Naive thymus-derived CD4-positive, alpha-beta T cell (primary cell): ENCODE measurements at regions not wholly inside any gene's neighbourhood (a gene's known extent, or its start where the extent isn't known, plus 50 kb on each side); places are given as distances from the start of the nearest gene placed in this dataset.

Experiments
- ATAC-seq: fragments of 150-1000 bp; cut with Tn5 transposase; 2 replicates; pipeline ENCODE4 v1.10.0; 2021; ENCODE audit warnings: mild to moderate bottlenecking, moderate library complexity
- CTCF ChIA-PET: fragments of 350-600 bp; sonication (Branson Sonifier 250); formaldehyde crosslinking; loops from one replicate; lab custom pipeline; 2021; ENCODE audit warnings: antibody characterized with exemption; lab: Charles Lee
- POLR2A ChIA-PET: fragments of 350-600 bp; sonication (Branson Sonifier 250); formaldehyde crosslinking; loops from one replicate; lab custom pipeline; 2021; ENCODE audit warnings: antibody characterized with exemption, inconsistent platforms; lab: Charles Lee
- DNase-seq, 9 donors: peaks; one replicate each; pipeline versions ENCODE4 v3.0.0 to v3.0.0-alpha.2; 2020 to 2022; ENCODE audit warnings: mixed read lengths in 1 of 9
- H3K27ac ChIP-seq: one replicate; pipeline ENCODE4 v1.7.0; 2013; ENCODE audit warnings: mild to moderate bottlenecking, low read depth, low read length, moderate library complexity
- H3K27me3 ChIP-seq, 2 donors: one replicate each; pipeline ENCODE4 v1.7.0; 2013; ENCODE audit warnings: low read length in 2 of 2, mild to moderate bottlenecking in 2 of 2, moderate library complexity in 2 of 2; ENCODE audit not compliant: control insufficient read depth in 2 of 2, insufficient read depth in 2 of 2
- H3K36me3 ChIP-seq, 3 experiments: 1 replicate in 2 of 3; 2 replicates in 1 of 3; pipeline ENCODE4 v1.7.0; 2013; ENCODE audit warnings: low read length in 3 of 3, mild to moderate bottlenecking in 3 of 3, moderate library complexity in 1 of 3; ENCODE audit not compliant: insufficient read depth in 3 of 3, control insufficient read depth in 2 of 3
- H3K4me1 ChIP-seq, 2 donors: one replicate each; pipeline ENCODE4 v1.7.0; 2013; ENCODE audit warnings: low read length in 2 of 2, mild to moderate bottlenecking in 2 of 2, moderate library complexity in 1 of 2; ENCODE audit not compliant: control insufficient read depth in 2 of 2, insufficient read depth in 2 of 2
- H3K4me3 ChIP-seq: 2 replicates; pipeline ENCODE4 v1.7.0; 2013; ENCODE audit warnings: mild to moderate bottlenecking, low read length
- H3K9me3 ChIP-seq, 3 experiments: 1 replicate in 2 of 3; 2 replicates in 1 of 3; pipeline ENCODE4 v1.7.0; 2013; ENCODE audit warnings: low read length in 3 of 3; ENCODE audit not compliant: control insufficient read depth in 2 of 3
- H3K27ac Mint-ChIP-seq, 9 donors: one replicate each; pipeline ENCODE4 v1.8.0; 2020 to 2022; ENCODE audit warnings: mixed read lengths in 9 of 9, mild to moderate bottlenecking in 8 of 9, moderate library complexity in 5 of 9, inconsistent platforms in 2 of 9
- H3K27me3 Mint-ChIP-seq, 5 donors: one replicate each; pipeline ENCODE4 v1.8.0; 2021 to 2022; ENCODE audit warnings: mixed read lengths in 5 of 5, mild to moderate bottlenecking in 1 of 5
- H3K36me3 Mint-ChIP-seq, 5 donors: one replicate each; pipeline ENCODE4 v1.8.0; 2020 to 2022; ENCODE audit warnings: mixed read lengths in 5 of 5, mild to moderate bottlenecking in 3 of 5, inconsistent platforms in 1 of 5
- H3K4me1 Mint-ChIP-seq, 7 donors: one replicate each; pipeline ENCODE4 v1.8.0; 2020 to 2022; ENCODE audit warnings: mixed read lengths in 7 of 7, mild to moderate bottlenecking in 3 of 7, inconsistent platforms in 1 of 7
- H3K4me3 Mint-ChIP-seq, 10 donors: one replicate each; pipeline ENCODE4 v1.8.0; 2020 to 2022; ENCODE audit warnings: mild to moderate bottlenecking in 10 of 10, mixed read lengths in 10 of 10, moderate library complexity in 6 of 10, inconsistent platforms in 2 of 10
- H3K9me3 Mint-ChIP-seq, 11 donors: one replicate each; pipeline ENCODE4 v1.8.0; 2020 to 2022; ENCODE audit warnings: mixed read lengths in 11 of 11, mild to moderate bottlenecking in 4 of 11, inconsistent platforms in 1 of 11, moderate library complexity in 1 of 11
- intact Hi-C, 2 donors: fragments of 100-400 bp; cut with micrococcal nuclease; formaldehyde crosslinking; loops; one replicate each; pipeline ENCODE4 v1.15.1; 2023

GRCh38 chr12:107503887-107504885 is 181.4 kb upstream of the PWP1 start:
- no peaks in the 10 kb centered on the region for H3K27me3 Mint-ChIP-seq
- POLR2A ChIA-PET, result no interaction called here
- peaks cover 0 to 7% (median 3%) of the 10 kb centered on the region in 5 donors for H3K36me3 Mint-ChIP-seq
- H3K9me3 Mint-ChIP-seq, result peaks cover 0 to 6% (median 0%) of the 10 kb centered on the region in 11 donors
- DNase-seq (no peak), ATAC-seq (no peak)
- H3K27ac Mint-ChIP-seq, result peak overlapping the region in 1 of 9 donors; percentile 31
- Histone ChIP-seq H3K27ac (no peak overlapping the region), H3K4me3 (no peak overlapping the region), H3K9me3 (no peaks in the 10 kb centered on the region), H3K36me3 (no peaks in the 10 kb centered on the region), H3K27me3 (no peaks in the 10 kb centered on the region), H3K4me1 (no peaks in the 10 kb centered on the region)
- H3K4me1 Mint-ChIP-seq, result peaks cover 0 to 23% (median 8%) of the 10 kb centered on the region in 7 donors
- intact Hi-C loops, result no loop called here
- H3K4me3 Mint-ChIP-seq, result no peak overlapping the region
- CTCF ChIA-PET, result interaction anchor here (0.5 kb wide), 1 partner anchor 365 kb away, joined by 3 read pairs; no protein-coding TSS in a partner anchor

GRCh38 chr12:107509421-107509820 is 176.2 kb upstream of the PWP1 start:
- Mint-ChIP-seq H3K4me3 (no peak overlapping the region), H3K4me1 (peaks cover 0 to 19% (median 5%) of the 10 kb centered on the region in 7 donors), H3K27ac (no peak overlapping the region), H3K36me3 (no peaks in the 10 kb centered on the region), H3K9me3 (peaks cover 0 to 6% (median 0%) of the 10 kb centered on the region in 11 donors), H3K27me3 (no peaks in the 10 kb centered on the region)
- no peaks in the 10 kb centered on the region for H3K27me3 ChIP-seq
- H3K9me3 ChIP-seq, result no peaks in the 10 kb centered on the region
- POLR2A ChIA-PET, result no interaction called here
- DNase-seq (no peak), ATAC-seq (no peak)
- H3K4me3 ChIP-seq, result no peak overlapping the region
- intact Hi-C loops, result no loop called here
- CTCF ChIA-PET, result no interaction called here
- no peaks in the 10 kb centered on the region for H3K4me1 ChIP-seq
- no peak overlapping the region for H3K27ac ChIP-seq
- no peaks in the 10 kb centered on the region for H3K36me3 ChIP-seq

- Mint-ChIP-seq H3K27ac (no peak overlapping the region), H3K36me3 (no peaks in the 10 kb centered on the region), H3K27me3 (no peaks in the 10 kb centered on the region), H3K4me1 (peaks cover 5 to 22% (median 8%) of the 10 kb centered on the region in 7 donors), H3K4me3 (no peak overlapping the region), H3K9me3 (peaks cover 0 to 6% (median 0%) of the 10 kb centered on the region in 11 donors)
- Histone ChIP-seq H3K27ac (no peak overlapping the region), H3K4me1 (no peaks in the 10 kb centered on the region), H3K4me3 (no peak overlapping the region), H3K36me3 (no peaks in the 10 kb centered on the region), H3K27me3 (no peaks in the 10 kb centered on the region), H3K9me3 (no peaks in the 10 kb centered on the region)
- CTCF ChIA-PET, result no interaction called here
- intact Hi-C loops, result no loop called here
- ATAC-seq, result no peak
- POLR2A ChIA-PET, result no interaction called here
- no peak for DNase-seq
Observed at GRCh38 chr12:107510211-107510610, 175.4 kb upstream of the PWP1 start.

- Mint-ChIP-seq H3K36me3 (peaks cover 0 to 7% (median 3%) of the 10 kb centered on the region in 5 donors), H3K9me3 (peaks cover 0 to 3% (median 0%) of the 10 kb centered on the region in 11 donors), H3K4me1 (peaks cover 5 to 30% (median 14%) of the 10 kb centered on the region in 7 donors), H3K27me3 (no peaks in the 10 kb centered on the region), H3K4me3 (no peak overlapping the region), H3K27ac (peak overlapping the region in 1 of 9 donors; percentile 5)
- no peak for DNase-seq
- H3K4me1 ChIP-seq, result no peaks in the 10 kb centered on the region
- ATAC-seq, result no peak
- no peaks in the 10 kb centered on the region for H3K27me3 ChIP-seq
- H3K9me3 ChIP-seq, result no peaks in the 10 kb centered on the region
- intact Hi-C loops, result no loop called here
- no peaks in the 10 kb centered on the region for H3K36me3 ChIP-seq
- no peak overlapping the region for H3K27ac ChIP-seq
- ChIA-PET CTCF (no interaction called here), POLR2A (no interaction called here)
- H3K4me3 ChIP-seq, result no peak overlapping the region
Observed at GRCh38 chr12:107511292-107511691, 174.3 kb upstream of the PWP1 start.

GRCh38 chr12:107512391-107512790 is 173.2 kb upstream of the PWP1 start:
- Mint-ChIP-seq H3K4me1 (peaks cover 5 to 23% (median 10%) of the 10 kb centered on the region in 7 donors), H3K27ac (no peak overlapping the region), H3K27me3 (no peaks in the 10 kb centered on the region), H3K4me3 (no peak overlapping the region), H3K9me3 (peaks cover 0 to 3% (median 0%) of the 10 kb centered on the region in 11 donors), H3K36me3 (peaks cover under 1 to 12% (median 3%) of the 10 kb centered on the region in 5 donors)
- DNase-seq (no peak), ATAC-seq (no peak)
- CTCF ChIA-PET, result interaction anchor here (0.6 kb wide), 1 partner anchor 18 kb away, joined by 3 read pairs; no protein-coding TSS in a partner anchor
- H3K27me3 ChIP-seq, result no peaks in the 10 kb centered on the region
- H3K27ac ChIP-seq, result no peak overlapping the region
- no peaks in the 10 kb centered on the region for H3K9me3 ChIP-seq
- intact Hi-C loops, result no loop called here
- POLR2A ChIA-PET, result no interaction called here
- no peaks in the 10 kb centered on the region for H3K36me3 ChIP-seq
- H3K4me3 ChIP-seq, result no peak overlapping the region
- no peaks in the 10 kb centered on the region for H3K4me1 ChIP-seq

GRCh38 chr12:107513184-107513583 is 172.4 kb upstream of the PWP1 start:
- Mint-ChIP-seq H3K36me3 (peaks cover 3 to 17% (median 6%) of the 10 kb centered on the region in 5 donors), H3K4me3 (no peak overlapping the region), H3K27me3 (no peaks in the 10 kb centered on the region), H3K27ac (no peak overlapping the region), H3K9me3 (peaks cover 0 to 4% (median 0%) of the 10 kb centered on the region in 11 donors), H3K4me1 (peaks cover 0 to 18% (median 10%) of the 10 kb centered on the region in 7 donors)
- no peak overlapping the region for H3K4me3 ChIP-seq
- no peaks in the 10 kb centered on the region for H3K27me3 ChIP-seq
- CTCF ChIA-PET, result no interaction called here
- H3K27ac ChIP-seq, result no peak overlapping the region
- POLR2A ChIA-PET, result no interaction called here
- no peaks in the 10 kb centered on the region for H3K36me3 ChIP-seq
- no peaks in the 10 kb centered on the region for H3K9me3 ChIP-seq
- no peaks in the 10 kb centered on the region for H3K4me1 ChIP-seq
- no peak for ATAC-seq
- no peak for DNase-seq
- intact Hi-C loops, result no loop called here
